SU-DHL-6 (cell line): ENCODE measurements at regions not wholly inside any gene's neighbourhood (a gene's known extent, or its start where the extent isn't known, plus 50 kb on each side); places are given as distances from the start of the nearest gene placed in this dataset.

ENCODE experiments used
- H2AFZ ChIP-seq: fragments of 200-600 bp; sonication (generic); 2 replicates; pipeline ENCODE4 v1.6.1; 2014; ENCODE audit warnings: low read depth, mild to moderate bottlenecking, moderate library complexity, mixed read lengths, antibody characterized with exemption, low read length; ENCODE audit not compliant: severe bottlenecking
- H3F3A ChIP-seq: fragments of 200-600 bp; shearing (Covaris generic); 2 replicates; pipeline ENCODE4 v1.6.0; 2016; ENCODE audit warnings: antibody characterized with exemption, mild to moderate bottlenecking; ENCODE audit not compliant: insufficient read depth
- H3K27ac ChIP-seq: fragments of 200-600 bp; sonication (generic); 2 replicates; pipeline ENCODE4 v1.5.1; 2016; ENCODE audit warnings: low read depth, mild to moderate bottlenecking, low read length, moderate library complexity, mixed read lengths
- H3K27me3 ChIP-seq: fragments of 200-600 bp; sonication (generic), shearing (Covaris generic); 2 replicates; pipeline ENCODE4 v1.6.0; 2014; ENCODE audit warnings: mild to moderate bottlenecking, low read length
- H3K36me3 ChIP-seq: fragments of 200-600 bp; sonication (generic); 2 replicates; pipeline ENCODE4 v1.6.1; 2014; ENCODE audit warnings: mild to moderate bottlenecking, low read length, mixed read lengths
- H3K4me2 ChIP-seq: fragments of 300-600, 200-600 bp; shearing (Covaris generic), sonication (generic); 2 replicates; pipeline ENCODE4 v1.6.0; 2014; ENCODE audit warnings: low read length, low read depth, mild to moderate bottlenecking; ENCODE audit not compliant: poor library complexity, severe bottlenecking
- H3K4me3 ChIP-seq: fragments of 200-600 bp; sonication (generic); 2 replicates; pipeline ENCODE4 v1.5.1; 2014; ENCODE audit warnings: antibody characterized with exemption, low read length, mild to moderate bottlenecking, mixed read lengths; ENCODE audit not compliant: insufficient read depth, poor library complexity, severe bottlenecking
- H3K79me2 ChIP-seq: fragments of 200-600 bp; sonication (generic); 2 replicates; pipeline ENCODE4 v1.6.1; 2014; ENCODE audit warnings: mild to moderate bottlenecking, low read length, moderate library complexity; ENCODE audit not compliant: insufficient read depth
- H3K9ac ChIP-seq: fragments of 200-600 bp; sonication (generic); 2 replicates; pipeline ENCODE4 v1.7.0; 2014; ENCODE audit warnings: mild to moderate bottlenecking, low read length
- H3K9me2 ChIP-seq: fragments of 200-600 bp; sonication (generic); replicated peaks from 2 replicates; pipeline ENCODE4 v1.6.1; 2014; ENCODE audit warnings: low read length; ENCODE audit not compliant: insufficient read depth
- H3K9me3 ChIP-seq: fragments of 200-600 bp; sonication (generic); 2 replicates; pipeline ENCODE4 v1.6.1; 2014; ENCODE audit warnings: low read length, mixed read lengths; ENCODE audit not compliant: insufficient read depth
- H4K20me1 ChIP-seq: fragments of 200-600 bp; sonication (generic); 2 replicates; pipeline ENCODE4 v1.6.1; 2014; ENCODE audit warnings: low read depth, mild to moderate bottlenecking, antibody characterized with exemption, low read length, moderate library complexity, mixed read lengths
- EZH2phosphoT487 ChIP-seq: fragments of 200-600 bp; sonication (generic), shearing (Covaris generic); conservative IDR thresholded peaks from 2 replicates; pipeline ENCODE4 v1.6.1; 2018; ENCODE audit warnings: mild to moderate bottlenecking, antibody characterized with exemption, low read length, moderate library complexity, mixed read lengths
- TF ChIP-seq, protein P1 (sequence below): fragments of 200-600 bp; sonication (generic); IDR thresholded peaks from one replicate; pipeline ENCODE4 v1.5.1; 2017; ENCODE audit warnings: antibody characterized with exemption, mild to moderate bottlenecking, low read length, moderate library complexity; ENCODE audit not compliant: insufficient read depth, poor library complexity, severe bottlenecking

DNA sequence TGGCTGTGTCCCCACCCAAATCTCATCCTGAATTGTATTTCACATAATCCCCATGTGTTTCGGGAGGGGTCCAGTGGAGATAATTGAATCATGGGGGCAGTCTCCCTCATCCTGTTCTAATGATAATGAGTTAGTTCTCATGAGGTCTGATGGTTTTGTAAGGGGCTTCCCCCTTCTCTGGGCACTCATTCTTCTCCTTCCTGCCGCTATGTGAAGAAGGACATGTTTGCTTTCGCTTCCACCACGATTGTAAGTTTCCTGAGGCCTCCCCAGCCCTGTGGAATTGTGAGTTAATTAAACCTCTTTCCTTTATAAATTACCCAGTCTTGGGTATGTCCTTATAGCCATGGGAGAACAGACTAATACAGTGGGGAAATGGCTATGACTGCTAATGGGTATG, 72.7 kb upstream of the ZNF648 start:
- Histone ChIP-seq H3K27me3 (no peaks in the 10 kb centered on the region), H3K9me2 (no peaks in the 10 kb centered on the region), H3K36me3 (no peaks in the 10 kb centered on the region), H3K4me2 (no peak overlapping the region), H3K4me3 (no peak overlapping the region), H3K9ac (no peak overlapping the region), H3K79me2 (no peaks in the 10 kb centered on the region), H3F3A (no peaks in the 10 kb centered on the region), H2AFZ (no peak overlapping the region), H3K27ac (no peak overlapping the region), H4K20me1 (no peaks in the 10 kb centered on the region), H3K9me3 (peaks cover 8% of the 10 kb centered on the region; the same call in 1 of the 2 replicates)
- TF ChIP-seq, protein P1, sequence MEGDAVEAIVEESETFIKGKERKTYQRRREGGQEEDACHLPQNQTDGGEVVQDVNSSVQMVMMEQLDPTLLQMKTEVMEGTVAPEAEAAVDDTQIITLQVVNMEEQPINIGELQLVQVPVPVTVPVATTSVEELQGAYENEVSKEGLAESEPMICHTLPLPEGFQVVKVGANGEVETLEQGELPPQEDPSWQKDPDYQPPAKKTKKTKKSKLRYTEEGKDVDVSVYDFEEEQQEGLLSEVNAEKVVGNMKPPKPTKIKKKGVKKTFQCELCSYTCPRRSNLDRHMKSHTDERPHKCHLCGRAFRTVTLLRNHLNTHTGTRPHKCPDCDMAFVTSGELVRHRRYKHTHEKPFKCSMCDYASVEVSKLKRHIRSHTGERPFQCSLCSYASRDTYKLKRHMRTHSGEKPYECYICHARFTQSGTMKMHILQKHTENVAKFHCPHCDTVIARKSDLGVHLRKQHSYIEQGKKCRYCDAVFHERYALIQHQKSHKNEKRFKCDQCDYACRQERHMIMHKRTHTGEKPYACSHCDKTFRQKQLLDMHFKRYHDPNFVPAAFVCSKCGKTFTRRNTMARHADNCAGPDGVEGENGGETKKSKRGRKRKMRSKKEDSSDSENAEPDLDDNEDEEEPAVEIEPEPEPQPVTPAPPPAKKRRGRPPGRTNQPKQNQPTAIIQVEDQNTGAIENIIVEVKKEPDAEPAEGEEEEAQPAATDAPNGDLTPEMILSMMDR, result no peak
- TF ChIP-seq EZH2phosphoT487, result no peak

DNA sequence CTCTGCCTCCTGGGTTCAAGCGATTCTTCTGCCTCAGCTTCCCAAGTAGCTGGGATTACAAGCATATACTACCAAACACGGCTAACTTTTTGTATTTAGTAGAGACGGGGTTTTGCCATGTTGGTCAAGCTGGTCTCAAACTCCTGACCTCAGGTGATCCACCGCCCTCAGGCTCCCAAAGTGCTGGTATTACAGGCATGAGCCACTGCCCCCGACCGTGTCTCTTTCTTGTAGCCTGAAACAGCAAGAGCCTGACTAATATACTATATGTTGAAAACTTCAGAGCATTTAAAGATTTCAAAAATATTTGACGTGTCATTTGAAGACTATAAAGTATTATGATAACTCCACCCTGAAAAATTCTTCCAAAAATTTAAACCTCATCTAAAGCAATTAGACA, 71.7 kb upstream of the ZNF648 start:
- H4K20me1 ChIP-seq, result no peaks in the 10 kb centered on the region
- no peaks in the 10 kb centered on the region for H3K27me3 ChIP-seq
- H3F3A ChIP-seq, result no peaks in the 10 kb centered on the region
- H3K4me3 ChIP-seq, result no peak overlapping the region
- peaks cover 8% of the 10 kb centered on the region; the same call in 1 of the 2 replicates for H3K9me3 ChIP-seq
- no peaks in the 10 kb centered on the region for H3K9me2 ChIP-seq
- H3K4me2 ChIP-seq, result no peak overlapping the region
- no peaks in the 10 kb centered on the region for H3K36me3 ChIP-seq
- H2AFZ ChIP-seq, result no peak overlapping the region
- no peak overlapping the region for H3K9ac ChIP-seq
- no peak overlapping the region for H3K27ac ChIP-seq
- TF ChIP-seq, protein P1, result no peak
- no peak for TF ChIP-seq EZH2phosphoT487
- no peaks in the 10 kb centered on the region for H3K79me2 ChIP-seq

DNA sequence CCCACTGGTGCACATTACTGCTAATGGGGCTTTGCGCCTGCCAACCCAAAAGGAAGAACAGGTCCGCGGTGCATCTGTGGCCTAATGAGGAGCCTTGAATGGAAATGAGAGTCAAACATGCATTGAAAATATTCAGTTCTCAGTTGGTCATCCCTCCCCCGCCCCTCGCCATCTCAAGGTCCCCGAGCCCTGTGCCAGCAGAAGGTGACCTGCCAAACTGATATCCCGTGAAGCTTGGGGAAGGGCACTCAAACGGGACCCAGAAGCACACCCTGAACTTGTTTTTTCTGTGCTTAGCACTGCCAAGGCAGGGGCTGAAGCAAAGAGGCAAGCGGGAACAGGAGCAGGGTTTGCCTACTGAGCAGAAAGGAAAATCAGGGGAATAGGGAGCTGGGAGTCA, 67.9 kb upstream of the ZNF648 start:
- Histone ChIP-seq H3K79me2 (no peaks in the 10 kb centered on the region), H3K4me2 (no peak overlapping the region), H3K9ac (no peak overlapping the region), H3F3A (no peaks in the 10 kb centered on the region), H3K27ac (no peak overlapping the region), H3K4me3 (no peak overlapping the region), H3K27me3 (no peaks in the 10 kb centered on the region), H2AFZ (no peak overlapping the region), H3K36me3 (no peaks in the 10 kb centered on the region), H3K9me3 (peaks cover 8% of the 10 kb centered on the region; the same call in 1 of the 2 replicates), H4K20me1 (no peaks in the 10 kb centered on the region), H3K9me2 (no peaks in the 10 kb centered on the region)
- TF ChIP-seq EZH2phosphoT487, result no peak
- TF ChIP-seq, protein P1, result no peak
